ENCODE measurements at regions not wholly inside any gene's neighbourhood (a gene's known extent, or its start where the extent isn't known, plus 50 kb on each side); places are given as distances from the start of the nearest gene placed in this dataset.

DNA sequence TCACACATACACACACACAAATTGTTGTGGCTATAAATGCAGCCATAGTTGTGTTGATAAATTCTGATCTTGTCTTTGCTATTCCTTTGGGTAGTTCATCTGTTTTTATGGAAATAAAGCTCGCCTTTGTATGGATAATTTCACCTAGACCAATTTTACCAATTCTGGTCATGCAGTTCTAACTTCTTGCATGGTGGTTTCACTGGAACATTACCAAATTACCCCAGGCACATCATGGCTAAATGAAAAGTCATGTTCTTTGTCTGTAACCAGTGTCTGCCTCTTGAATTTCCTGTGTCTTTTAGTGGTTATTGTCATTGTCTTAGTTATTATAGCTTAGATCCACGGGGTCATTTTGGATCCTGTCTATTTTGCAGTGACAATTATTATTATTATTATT, 50.3 kb upstream of the TMC1 start:
- TF ChIP-seq, protein P1, sequence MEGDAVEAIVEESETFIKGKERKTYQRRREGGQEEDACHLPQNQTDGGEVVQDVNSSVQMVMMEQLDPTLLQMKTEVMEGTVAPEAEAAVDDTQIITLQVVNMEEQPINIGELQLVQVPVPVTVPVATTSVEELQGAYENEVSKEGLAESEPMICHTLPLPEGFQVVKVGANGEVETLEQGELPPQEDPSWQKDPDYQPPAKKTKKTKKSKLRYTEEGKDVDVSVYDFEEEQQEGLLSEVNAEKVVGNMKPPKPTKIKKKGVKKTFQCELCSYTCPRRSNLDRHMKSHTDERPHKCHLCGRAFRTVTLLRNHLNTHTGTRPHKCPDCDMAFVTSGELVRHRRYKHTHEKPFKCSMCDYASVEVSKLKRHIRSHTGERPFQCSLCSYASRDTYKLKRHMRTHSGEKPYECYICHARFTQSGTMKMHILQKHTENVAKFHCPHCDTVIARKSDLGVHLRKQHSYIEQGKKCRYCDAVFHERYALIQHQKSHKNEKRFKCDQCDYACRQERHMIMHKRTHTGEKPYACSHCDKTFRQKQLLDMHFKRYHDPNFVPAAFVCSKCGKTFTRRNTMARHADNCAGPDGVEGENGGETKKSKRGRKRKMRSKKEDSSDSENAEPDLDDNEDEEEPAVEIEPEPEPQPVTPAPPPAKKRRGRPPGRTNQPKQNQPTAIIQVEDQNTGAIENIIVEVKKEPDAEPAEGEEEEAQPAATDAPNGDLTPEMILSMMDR (IDR thresholded peaks at IDR 0.05): no peak
- TF ChIP-seq EP300 (IDR thresholded peaks at IDR 0.05): no peak
